Fibroblast of peridontal ligament (primary cell): ENCODE measurements at regions not wholly inside any gene's neighbourhood (a gene's known extent, or its start where the extent isn't known, plus 50 kb on each side); places are given as distances from the start of the nearest gene placed in this dataset.

Experiments
- DNase-seq: peaks from one replicate; pipeline ENCODE4 v3.0.0-alpha.2; 2010; ENCODE audit errors: extremely low read depth

- no peak for DNase-seq
Measured at GRCh38 chr2:129761569-129762021, 217.9 kb upstream of the RAB6C start.

- no peak for DNase-seq
Measured at GRCh38 chr2:129762386-129763189, 216.9 kb upstream of the RAB6C start.

- no peak for DNase-seq
Measured at GRCh38 chr2:129763190-129763846, 216.1 kb upstream of the RAB6C start.

- no peak for DNase-seq
Measured at GRCh38 chr2:129763966-129764365, 215.5 kb upstream of the RAB6C start.

GRCh38 chr2:129764376-129765325 is 214.8 kb upstream of the RAB6C start:
- DNase-seq: no peak

- no peak for DNase-seq
Measured at GRCh38 chr2:129765326-129765677, 214.2 kb upstream of the RAB6C start.

- DNase-seq: no peak
Measured at GRCh38 chr2:129765678-129766351, 213.7 kb upstream of the RAB6C start.

- DNase-seq: no peak
Measured at GRCh38 chr2:129766374-129766993, 213.0 kb upstream of the RAB6C start.

- no peak for DNase-seq
Measured at GRCh38 chr2:129767346-129768035, 212.0 kb upstream of the RAB6C start.

- DNase-seq: no peak
Measured at GRCh38 chr2:129768036-129768386, 211.5 kb upstream of the RAB6C start.

- no peak for DNase-seq
Measured at GRCh38 chr2:129768485-129769184, 210.8 kb upstream of the RAB6C start.

- no peak for DNase-seq
Measured at GRCh38 chr2:129769185-129769991, 210.1 kb upstream of the RAB6C start.

GRCh38 chr2:129771418-129772189 is 207.9 kb upstream of the RAB6C start:
- DNase-seq: no peak

GRCh38 chr2:129772190-129772579 is 207.3 kb upstream of the RAB6C start:
- no peak for DNase-seq

GRCh38 chr2:129775952-129776653 is 203.4 kb upstream of the RAB6C start:
- DNase-seq: no peak

GRCh38 chr2:129777146-129777545 is 202.3 kb upstream of the RAB6C start:
- DNase-seq: no peak

GRCh38 chr2:129777762-129778583 is 201.5 kb upstream of the RAB6C start:
- no peak for DNase-seq
